Lung (tissue), 11 donors: ENCODE measurements at regions not wholly inside any gene's neighbourhood (a gene's known extent, or its start where the extent isn't known, plus 50 kb on each side); places are given as distances from the start of the nearest gene placed in this dataset.

Experiments used
- ATAC-seq: fragments of 200-7000 bp; cut with Tn5 transposase; one replicate; pipeline ENCODE4 v1.9.1; 2020; ENCODE audit warnings: moderate number of reproducible peaks; ENCODE audit not compliant: insufficient read depth, low FRiP score
- DNase-seq, 3 donors: peaks; one replicate each; pipeline ENCODE4 v3.0.0-alpha.2; 2013 to 2017
- H3K27ac ChIP-seq, 2 donors: one replicate each; pipeline ENCODE4 v1.5.1; 2013; ENCODE audit warnings: mild to moderate bottlenecking in 2 of 2, moderate library complexity in 2 of 2, control low read depth in 1 of 2, inconsistent platforms in 1 of 2, low read depth in 1 of 2, low read length in 1 of 2
- H3K27me3 ChIP-seq, 3 donors: one replicate each; pipeline ENCODE4 v1.5.1; 2013; ENCODE audit warnings: low read length in 2 of 3; ENCODE audit not compliant: control insufficient read depth in 3 of 3, insufficient read depth in 3 of 3
- H3K36me3 ChIP-seq, 4 donors: one replicate each; pipeline ENCODE4 v1.5.1; 2013; ENCODE audit warnings: low read length in 4 of 4, mild to moderate bottlenecking in 1 of 4, moderate library complexity in 1 of 4; ENCODE audit not compliant: control insufficient read depth in 4 of 4, insufficient read depth in 4 of 4
- H3K4me1 ChIP-seq, 5 donors: one replicate each; pipeline ENCODE4 v1.5.1; 2013; ENCODE audit warnings: low read length in 5 of 5, mild to moderate bottlenecking in 2 of 5, moderate library complexity in 1 of 5; ENCODE audit not compliant: control insufficient read depth in 5 of 5, insufficient read depth in 5 of 5
- H3K4me3 ChIP-seq: one replicate; pipeline ENCODE4 v1.5.1; 2013; ENCODE audit warnings: mild to moderate bottlenecking, control low read depth, moderate library complexity
- H3K9ac ChIP-seq, 2 donors: one replicate each; pipeline ENCODE4 v1.5.1; 2013; ENCODE audit warnings: low read length in 2 of 2, control low read depth in 1 of 2; ENCODE audit not compliant: insufficient read depth in 1 of 2
- H3K9me3 ChIP-seq, 4 donors: one replicate each; pipeline ENCODE4 v1.5.1; 2013; ENCODE audit warnings: low read length in 3 of 4, mild to moderate bottlenecking in 1 of 4, moderate library complexity in 1 of 4; ENCODE audit not compliant: control insufficient read depth in 4 of 4, insufficient read depth in 3 of 4
- CTCF ChIP-seq: IDR thresholded peaks from 2 replicates; pipeline ENCODE4 v1.5.1; 2012; ENCODE audit warnings: mild to moderate bottlenecking; ENCODE audit errors: control extremely low read depth, extremely low read depth
- WGBS, 2 donors: extraction: QIAGEN DNeasy Blood & Tissue Kit; methylation state at CpG; one replicate each; pipeline ENCODE4 v1.1.7; 2013; 5-methylcytosine and 5-hydroxymethylcytosine counted together
- donor health status: control.
- donor health status: control.
- donor health status: Bipolar disorder and iron deficiency.
- donor health status: healthy.
- donor health status: DM: yes; HTN: yes; CAD: no.

DNA sequence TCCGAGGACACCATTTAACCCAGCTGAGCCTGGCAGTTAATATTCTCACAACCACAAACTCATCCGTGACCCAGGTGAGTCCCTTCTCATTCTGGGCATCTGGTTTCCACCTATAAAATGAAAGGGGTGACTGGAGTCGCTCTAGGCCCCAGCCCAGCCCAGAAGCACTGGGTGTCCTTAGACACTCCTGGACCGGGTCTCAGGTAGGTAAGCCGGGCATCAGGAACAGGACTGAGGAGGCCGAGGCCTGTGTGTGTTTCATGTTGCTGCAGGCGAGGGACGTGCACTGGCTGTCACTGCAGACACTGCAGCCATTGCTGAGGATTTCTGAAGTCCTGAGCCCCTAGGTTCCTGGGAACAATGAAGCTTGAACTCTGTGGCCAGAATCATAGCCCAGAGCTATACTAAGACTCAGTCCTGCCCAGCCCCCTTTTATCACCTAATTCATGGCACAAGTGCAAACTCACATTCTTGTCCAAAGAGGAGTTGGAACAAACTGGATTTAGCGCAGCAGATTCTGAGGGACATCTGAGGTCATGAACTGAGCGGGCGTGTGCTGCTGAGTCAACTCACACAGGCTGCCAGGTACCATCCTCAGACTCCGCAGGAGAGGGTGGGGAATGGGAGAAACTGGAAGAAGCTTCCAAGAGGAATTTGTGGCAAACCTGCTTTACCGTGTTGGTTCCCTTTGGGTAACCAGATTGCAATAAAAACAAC is 184.9 kb downstream of the FAM43A start:
- H3K4me3 ChIP-seq: peak overlapping the region; percentile 1
- H3K27me3 ChIP-seq: peaks cover 0 to 4% (median 3%) of the 10 kb centered on the region in 3 donors
- H3K36me3 ChIP-seq: no peaks in the 10 kb centered on the region
- peak in 2 of 3 donors; percentile 51 to 64 for DNase-seq
- H3K27ac ChIP-seq: peak overlapping the region; percentile 71 to 88
- H3K9me3 ChIP-seq: peaks cover 0 to 7% (median 0%) of the 10 kb centered on the region in 4 donors
- H3K4me1 ChIP-seq: peaks cover 0 to 25% (median 13%) of the 10 kb centered on the region in 5 donors
- no peak for ATAC-seq
- no peak for TF ChIP-seq CTCF
- WGBS, 2 donors: 78 to 88% methylated on average over 13 of the region's 13 CpGs
- H3K9ac ChIP-seq: no peak overlapping the region

DNA sequence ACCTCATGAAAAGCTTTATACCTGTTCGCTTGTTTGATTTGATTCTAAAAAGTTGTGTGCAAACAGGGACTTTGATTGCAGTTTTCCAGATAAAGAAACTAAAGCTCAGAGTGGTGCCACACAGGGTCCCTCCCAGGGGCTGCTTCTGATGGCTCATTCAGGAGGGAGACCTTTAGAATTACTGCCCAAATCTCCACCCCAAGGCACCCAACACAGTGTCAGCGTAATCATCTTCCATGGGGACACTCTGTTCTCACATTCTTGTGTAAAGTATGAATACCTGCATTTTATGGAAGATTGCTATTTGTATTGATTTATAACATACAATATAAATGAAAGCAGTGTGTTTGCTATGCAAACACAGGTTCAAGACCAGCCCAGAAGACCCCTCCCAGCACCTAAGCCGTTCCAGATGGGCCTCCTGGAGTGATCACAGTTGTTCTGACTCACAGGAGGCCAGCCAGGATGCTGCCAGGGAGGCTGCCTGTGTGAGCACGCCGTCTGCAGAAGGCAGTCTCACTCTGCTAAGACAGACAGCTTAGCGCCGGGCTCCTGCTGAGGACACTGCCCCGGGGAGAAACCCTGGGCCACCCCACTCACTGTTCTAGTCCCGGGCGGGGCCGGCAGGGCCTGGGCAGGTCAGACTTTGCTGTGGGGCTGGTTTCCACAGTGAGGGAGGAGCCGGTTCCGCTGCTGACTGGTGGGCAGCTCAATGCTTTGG is 185.6 kb downstream of the FAM43A start:
- Histone ChIP-seq H3K36me3 (no peaks in the 10 kb centered on the region), H3K27me3 (peaks cover 0 to 4% (median 3%) of the 10 kb centered on the region in 3 donors), H3K4me3 (no peak overlapping the region), H3K9ac (no peak overlapping the region), H3K9me3 (peaks cover 0 to 7% (median 0%) of the 10 kb centered on the region in 4 donors), H3K27ac (peak overlapping the region; percentile 71 to 88), H3K4me1 (peaks cover 0 to 25% (median 13%) of the 10 kb centered on the region in 5 donors)
- TF ChIP-seq CTCF: no peak
- DNase-seq (peak; percentile 60 to 76 (median 65)), ATAC-seq (peak; percentile 25)
- WGBS, 2 donors: 47 to 61% methylated on average over 13 of the region's 13 CpGs

DNA sequence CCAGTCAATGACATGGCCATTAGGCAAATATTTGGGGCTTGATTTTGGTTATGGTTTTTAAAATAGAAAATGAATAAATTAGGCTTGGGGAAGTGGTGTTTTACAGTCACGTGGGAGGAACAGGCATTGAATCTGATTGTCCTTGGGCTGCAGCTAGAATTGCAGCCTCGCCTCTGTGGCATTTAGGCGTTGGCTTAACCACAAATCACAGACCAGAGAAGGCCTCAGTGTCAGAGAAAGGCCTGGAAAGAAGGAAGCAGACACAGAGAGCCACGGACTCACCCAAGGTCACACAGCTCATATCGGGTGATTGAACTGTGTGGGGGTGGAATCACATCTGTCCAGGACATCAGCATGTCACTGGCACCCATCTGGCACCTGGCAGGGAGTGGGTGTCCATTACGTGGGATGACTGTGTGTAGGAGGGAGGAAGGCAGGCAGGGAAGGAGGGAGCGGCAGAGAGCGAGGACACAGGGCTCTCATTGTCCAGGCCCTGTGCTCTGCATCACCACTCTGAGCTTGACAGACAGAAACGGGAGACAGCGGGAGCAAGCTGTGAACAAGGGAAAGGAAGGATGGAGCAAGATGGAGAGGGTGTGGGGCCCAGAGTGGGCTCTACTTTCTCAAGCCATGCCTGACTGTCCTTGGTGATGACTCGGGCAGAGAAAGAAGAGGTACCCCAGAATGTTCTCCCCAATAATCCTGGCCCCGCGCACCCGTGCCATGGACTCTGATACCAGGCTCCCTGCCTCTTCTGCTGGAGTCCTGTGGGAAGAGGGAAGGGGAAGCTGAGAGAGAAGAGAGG is 186.4 kb downstream of the FAM43A start:
- WGBS, 2 donors: 76 to 78% methylated on average over 14 of the region's 14 CpGs
- Histone ChIP-seq H3K4me3 (no peak overlapping the region), H3K9me3 (peaks cover 0 to 7% (median 0%) of the 10 kb centered on the region in 4 donors), H3K27me3 (peaks cover 0 to 1% (median 0%) of the 10 kb centered on the region in 3 donors), H3K27ac (peak overlapping the region; percentile 71 to 88), H3K9ac (no peak overlapping the region), H3K4me1 (peaks cover 0 to 25% (median 13%) of the 10 kb centered on the region in 5 donors), H3K36me3 (no peaks in the 10 kb centered on the region)
- DNase-seq (no peak), ATAC-seq (peak; percentile 56)
- TF ChIP-seq CTCF: no peak
